ENCODE measurements at regions not wholly inside any gene's neighbourhood (a gene's known extent, or its start where the extent isn't known, plus 50 kb on each side); places are given as distances from the start of the nearest gene placed in this dataset.

DNA sequence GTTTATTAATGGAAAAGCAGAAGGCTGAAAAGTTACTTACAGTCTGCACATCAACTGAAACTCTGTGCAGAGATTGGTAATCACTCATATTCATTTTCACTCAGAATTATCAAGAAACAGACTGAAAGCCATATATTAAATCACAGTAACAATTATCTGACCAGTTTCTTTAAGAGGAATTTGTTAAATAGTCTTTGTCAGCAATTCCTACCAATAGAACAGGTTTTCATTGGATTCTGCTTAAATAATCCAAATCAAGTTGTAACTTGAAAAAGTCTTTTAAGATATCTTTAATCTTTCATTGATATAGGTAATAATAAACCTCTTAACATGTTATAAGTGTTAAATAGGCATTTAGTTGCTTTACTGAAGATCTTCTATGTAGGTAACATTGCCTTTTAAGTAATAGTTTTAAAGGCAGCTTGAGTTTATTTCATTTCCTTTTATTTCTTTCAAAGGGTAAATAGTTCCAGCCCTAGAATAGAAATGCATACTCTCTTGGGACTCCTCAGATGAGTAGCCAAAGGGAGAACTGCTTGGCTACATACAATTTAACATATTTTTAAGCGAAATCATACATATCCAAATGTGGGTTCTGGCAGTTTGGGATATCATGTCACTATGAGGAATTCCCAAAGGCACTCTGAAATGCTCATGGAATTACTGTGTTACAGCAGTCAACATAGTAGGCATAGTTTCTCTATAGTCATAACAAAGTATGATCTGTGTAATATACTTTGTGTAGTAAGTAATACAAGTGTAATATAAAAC lies 326.0 kb upstream of the SPRY2 start:
- DNase-seq (ENCODE audit: low read depth) = no peak

DNA sequence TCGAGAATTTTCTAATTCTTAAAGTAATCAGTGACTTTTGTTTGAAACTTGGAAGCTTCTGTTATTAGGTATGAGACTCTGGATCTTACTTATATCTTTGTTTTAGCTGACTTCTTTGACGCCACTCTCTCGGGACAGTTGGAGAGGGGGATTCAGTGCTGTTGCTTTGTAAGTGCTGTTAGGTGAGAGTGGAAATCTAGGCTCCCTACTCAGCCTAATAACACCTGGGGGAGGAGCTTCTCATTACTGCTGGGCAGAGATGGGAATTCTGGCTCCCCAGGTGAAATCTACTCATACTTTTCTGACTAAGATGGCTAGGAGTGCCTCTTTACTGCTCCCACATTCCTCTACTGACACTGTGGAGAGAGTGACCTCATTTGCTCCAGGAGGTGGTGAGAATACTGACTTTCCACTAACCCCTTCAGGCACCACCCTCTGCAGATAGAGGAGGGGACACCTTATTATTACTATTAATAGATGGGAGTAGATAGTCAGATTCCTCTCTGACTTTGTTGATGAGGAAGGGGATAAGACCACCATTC lies 324.9 kb upstream of the SPRY2 start:
- DNase-seq (ENCODE audit: low read depth) = no peak

DNA sequence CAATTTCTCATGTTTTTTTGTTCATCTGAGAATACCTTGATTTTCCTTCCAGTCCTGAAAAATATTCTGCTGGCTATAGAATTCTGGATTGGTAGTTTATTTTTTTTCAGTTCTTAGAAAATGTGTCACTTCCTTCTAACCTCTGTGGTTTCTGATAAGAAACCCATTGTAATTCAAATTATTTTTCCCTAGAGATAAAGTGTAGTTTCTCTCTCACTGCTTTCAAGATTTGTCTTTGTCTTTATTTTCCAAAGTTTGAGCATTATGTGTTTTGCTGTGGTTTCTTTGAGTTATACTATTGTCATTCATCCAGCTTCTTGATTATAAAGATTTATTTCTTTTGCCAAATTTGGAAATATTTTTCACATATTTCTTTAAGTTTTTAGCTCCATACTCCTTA lies 324.0 kb upstream of the SPRY2 start:
- DNase-seq (ENCODE audit: low read depth) = no peak

DNA sequence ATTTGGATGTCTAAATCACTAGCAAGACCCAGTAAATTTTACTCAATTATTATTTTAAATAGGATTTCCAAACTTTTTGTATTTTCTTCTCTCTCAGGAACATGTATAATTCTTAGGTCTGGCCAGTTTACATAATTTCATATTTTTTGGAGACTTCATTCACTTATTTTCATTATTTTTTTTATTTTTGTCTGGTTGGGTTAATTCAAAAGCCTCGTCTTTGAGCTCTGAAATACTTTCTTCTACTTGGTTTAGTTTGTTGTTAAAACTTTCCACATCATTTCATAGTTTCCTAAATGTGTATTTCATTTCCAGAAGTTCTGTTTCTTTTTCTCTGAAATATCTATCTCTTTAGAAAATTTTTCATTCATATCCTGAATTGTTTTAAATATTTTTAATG lies 322.9 kb upstream of the SPRY2 start:
- no peak for DNase-seq (ENCODE audit: low read depth)

DNA sequence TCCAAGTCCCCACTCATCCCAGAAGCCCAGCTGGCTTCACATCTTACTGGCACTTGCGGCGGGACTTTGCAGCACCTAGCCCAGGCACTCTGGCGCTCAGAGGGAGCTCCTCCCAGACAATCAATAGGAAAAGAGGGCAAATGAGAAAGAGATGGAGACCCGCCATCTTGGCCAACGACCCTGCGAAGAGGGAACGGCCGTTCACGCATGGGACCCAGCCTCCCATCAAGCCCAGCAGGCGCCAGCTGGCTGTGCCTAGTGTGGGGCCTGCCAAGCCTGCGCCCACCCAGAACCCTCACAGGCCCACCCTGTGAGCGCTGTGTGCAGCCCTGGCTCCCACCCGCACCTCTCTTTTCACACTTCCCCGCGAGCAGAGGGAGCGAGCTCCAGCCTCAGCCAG lies 317.8 kb upstream of the SPRY2 start:
- no peak for DNase-seq (ENCODE audit: low read depth)

DNA sequence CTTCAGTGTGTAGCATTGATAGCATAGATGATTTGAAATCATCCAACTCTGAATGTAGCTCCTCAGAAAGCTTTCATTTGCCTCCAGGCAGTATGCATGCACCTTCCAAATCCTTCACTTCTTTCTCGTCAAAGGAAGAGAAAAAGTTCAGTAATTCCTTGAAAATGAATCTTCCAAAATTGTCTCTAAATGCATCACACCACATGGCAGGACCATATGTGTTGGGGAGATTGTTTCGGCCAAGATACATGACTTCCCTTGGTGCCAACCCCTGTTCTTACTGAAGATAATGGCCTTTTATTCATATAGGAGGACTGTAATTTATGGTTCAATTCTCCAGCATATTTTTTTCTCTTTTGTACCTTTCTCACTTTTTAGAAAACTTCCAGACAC lies 315.6 kb upstream of the SPRY2 start:
- no peak for DNase-seq (ENCODE audit: low read depth)

DNA sequence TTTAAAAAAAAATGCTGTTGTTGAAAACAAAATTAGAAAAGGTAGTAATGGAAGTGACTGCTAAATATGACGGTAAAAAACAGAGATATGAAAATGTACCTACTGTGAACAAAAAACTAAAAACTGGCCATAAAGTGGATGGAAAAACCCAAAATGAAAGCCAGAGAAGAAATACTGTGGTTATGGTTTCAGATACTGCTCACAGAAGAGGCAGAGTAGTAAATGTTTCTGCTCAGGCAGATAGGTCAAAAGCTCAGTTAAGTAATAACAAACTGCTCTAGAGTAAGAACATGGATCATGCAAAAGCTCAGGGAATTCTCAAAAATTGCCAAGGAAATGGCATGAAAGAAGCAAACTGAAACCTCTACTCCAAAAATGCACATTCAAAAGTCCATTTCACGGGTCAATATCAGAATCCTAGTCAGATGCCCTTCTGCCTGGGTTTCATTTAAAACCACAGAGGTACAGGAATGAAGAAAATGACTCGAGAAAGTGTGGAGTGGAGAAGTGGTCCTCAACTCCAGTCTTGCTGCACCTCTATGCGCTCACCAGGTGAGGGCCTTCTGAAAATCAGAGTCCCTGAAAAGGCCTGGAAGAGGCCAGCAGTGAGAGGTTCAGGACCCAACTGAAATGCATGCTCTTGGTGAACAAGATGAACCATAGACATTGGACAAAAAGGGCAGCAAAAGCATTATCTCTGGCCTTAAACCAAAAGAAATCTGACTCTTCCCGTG lies 315.0 kb upstream of the SPRY2 start:
- no peak for DNase-seq (ENCODE audit: low read depth)

DNA sequence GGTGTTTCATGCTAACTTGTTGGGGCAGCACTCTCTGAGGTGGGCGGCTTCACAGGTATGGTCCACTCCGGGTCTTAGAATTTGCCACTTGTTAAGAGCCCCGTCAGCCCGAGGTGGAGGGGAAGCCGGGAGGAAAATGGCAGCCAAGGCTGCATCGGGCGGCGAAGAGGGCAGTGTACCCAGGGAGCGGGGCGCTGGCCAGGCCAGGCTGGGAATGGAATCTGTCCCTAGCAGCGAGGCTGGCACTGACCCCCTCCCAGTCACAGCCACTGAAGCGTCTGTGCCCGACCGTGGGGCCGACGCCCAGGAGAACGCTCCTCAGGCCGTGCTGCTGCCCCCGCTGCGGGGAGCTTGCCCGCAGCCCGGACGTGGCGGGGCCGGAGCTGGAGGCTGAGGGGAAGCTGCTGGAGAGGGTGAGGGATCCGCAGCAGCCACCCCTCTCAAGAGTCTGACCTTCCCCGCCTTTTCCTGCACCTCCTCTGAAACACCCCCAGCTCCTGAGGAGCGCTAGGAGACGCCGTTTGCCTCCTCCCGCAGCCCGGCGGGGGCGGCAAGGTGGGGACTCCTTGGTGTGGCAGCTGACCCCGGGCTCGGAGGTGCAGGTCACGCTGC lies 313.8 kb upstream of the SPRY2 start:
- DNase-seq (ENCODE audit: low read depth) = no peak

DNA sequence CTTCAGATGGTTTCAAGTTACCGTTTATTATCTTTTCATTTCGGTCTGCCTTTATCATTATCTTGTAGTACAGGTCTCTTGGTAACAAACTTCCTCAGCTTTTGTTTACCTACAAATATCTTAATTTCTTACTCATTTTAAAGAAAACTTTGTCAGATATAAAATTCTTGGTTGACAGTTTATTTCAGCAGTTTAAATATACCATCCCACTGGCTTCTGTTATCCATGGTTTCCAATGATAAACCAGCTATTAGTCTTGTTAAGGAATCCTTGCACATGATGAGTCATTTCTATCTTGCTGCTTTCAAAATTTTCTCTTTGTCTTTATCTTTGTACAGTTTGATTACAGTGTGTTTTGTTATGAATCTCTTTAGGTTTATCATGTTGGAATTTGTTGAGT lies 308.3 kb upstream of the SPRY2 start:
- DNase-seq (ENCODE audit: low read depth) = no peak

DNA sequence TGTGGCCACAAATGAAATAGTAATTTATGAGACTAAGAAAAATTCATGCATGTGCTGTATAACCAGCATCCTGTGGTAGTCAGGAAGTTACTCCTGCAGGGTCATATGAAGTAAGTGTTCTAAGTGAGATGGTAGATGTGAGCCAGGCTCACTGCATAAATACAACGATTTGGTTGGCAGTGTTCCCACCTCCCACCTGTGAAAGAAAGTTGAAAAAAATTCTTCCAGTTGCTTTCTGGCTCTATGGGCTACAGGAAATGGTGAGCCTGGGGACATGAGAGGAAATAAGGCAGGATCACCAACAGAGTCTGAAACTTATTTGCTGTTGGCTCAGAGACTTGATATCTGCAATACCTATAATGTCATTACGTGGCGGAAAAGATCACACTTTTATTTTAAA lies 301.7 kb upstream of the SPRY2 start:
- DNase-seq (ENCODE audit: low read depth) = no peak

DNA sequence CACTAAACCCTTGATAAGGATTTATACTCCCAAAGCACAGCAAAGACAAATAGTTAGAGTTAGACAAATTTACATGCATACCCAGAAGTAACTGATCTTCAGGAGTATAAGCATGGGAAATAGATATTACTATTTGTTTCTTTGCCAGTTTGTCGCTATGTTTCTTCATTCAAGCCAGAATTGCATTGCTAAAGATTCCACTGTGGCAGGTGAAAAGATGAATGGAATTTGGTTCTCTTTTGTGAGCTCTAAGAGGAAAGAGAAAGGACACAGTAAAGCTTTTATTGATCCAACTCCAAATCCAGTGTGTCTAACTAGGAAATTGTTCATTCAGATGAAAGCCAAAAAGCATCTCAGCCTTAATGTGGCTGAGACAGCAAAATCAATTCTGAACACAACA lies 292.3 kb upstream of the SPRY2 start:
- no peak for DNase-seq (ENCODE audit: low read depth)

DNA sequence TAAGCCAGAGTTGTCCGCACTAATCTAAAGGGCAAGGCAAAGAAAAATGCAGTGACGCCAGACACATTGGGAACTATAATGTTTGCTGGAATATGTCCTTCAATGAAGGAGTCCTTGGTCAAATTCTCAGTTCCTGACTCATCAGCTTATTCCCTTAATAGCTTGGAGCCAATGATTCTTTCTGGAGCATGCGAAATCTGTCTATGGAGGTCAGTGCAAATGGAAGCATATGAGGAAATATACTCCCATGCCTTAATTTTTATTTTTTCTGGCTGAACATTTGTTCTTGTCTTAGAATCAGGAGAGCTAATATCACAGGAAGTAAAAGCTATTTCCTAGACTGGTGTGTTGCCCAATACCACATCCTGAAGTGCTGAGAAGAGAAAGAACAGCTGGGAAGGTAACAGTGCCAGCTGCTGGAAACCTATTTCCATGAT lies 289.8 kb upstream of the SPRY2 start:
- DNase-seq (ENCODE audit: low read depth) = no peak

DNA sequence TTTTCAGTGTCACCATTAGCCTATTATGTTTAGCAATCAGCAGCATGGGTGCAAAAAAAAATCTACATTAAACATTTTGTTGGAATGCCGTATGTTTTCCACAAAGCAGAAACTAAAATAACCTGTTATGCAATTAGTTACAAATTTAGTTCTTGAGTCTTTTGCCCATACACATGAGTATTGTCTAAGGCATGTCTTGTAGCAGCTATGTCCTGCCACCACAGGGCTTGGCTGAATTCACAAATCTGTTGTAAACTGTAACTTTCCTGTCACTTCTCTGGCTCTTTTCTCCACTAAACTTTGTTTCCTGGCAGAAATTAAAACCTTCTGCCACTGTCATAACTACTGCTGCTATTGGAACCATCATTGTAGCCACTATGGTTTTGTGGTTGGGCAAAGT lies 277.9 kb upstream of the SPRY2 start:
- no peak for DNase-seq (ENCODE audit: low read depth)

DNA sequence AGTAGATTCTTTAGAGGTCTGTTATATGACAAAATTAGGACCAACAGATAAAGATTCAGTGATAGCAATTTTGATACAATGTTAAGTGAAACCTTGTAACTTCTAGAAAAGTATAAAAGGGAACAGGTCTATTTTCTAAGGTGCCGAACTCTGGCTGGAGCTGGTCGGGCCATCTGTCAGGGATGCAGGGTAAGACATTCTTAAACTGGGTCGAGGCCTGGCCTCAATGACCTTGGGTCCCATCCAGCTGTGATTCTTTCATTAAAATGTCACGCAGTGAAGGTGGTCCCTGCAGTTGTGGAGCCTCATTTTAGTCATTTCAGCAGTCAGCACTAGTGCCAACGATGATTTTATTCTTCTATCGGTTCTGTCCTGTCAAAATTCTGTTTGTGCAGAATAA lies 271.9 kb upstream of the SPRY2 start:
- no peak for DNase-seq (ENCODE audit: low read depth)

DNA sequence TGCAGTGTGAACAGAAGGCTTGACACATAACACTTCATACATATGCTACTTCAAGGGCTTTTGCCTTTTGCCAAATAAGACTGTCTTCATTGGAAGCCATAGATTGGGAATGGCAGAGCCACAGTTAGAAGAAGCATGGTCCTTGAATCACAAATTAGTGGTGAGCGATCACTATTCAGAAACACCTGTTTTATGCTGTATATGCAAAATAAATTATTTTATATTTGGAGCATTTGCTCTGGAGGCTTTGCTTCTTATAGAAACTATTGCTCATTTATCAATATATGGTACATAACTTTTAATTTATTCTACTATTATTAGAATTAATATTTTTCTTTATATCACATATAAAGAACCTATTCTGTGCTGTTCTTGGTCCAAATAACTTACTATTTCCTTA lies 270.4 kb upstream of the SPRY2 start:
- no peak for DNase-seq (ENCODE audit: low read depth)

DNA sequence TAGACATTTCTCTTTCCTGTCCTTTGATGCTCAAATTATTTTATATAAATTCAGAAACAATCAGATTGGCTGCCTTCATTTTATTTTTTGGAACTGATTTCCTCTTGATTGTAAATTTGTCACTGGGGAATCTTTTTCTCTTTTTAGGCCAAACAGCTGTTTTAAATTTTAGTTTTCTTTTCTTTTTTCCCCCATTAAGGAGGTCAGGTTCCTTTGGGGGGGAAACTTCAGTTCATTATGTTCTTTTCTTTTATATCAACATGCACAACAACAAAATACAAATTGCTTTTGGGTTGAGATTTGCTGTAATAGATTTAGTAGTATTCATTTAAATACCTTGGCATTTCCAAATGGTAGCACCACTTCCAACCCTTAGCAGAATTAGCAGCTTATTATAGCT lies 264.8 kb upstream of the SPRY2 start:
- DNase-seq (ENCODE audit: low read depth) = no peak

DNA sequence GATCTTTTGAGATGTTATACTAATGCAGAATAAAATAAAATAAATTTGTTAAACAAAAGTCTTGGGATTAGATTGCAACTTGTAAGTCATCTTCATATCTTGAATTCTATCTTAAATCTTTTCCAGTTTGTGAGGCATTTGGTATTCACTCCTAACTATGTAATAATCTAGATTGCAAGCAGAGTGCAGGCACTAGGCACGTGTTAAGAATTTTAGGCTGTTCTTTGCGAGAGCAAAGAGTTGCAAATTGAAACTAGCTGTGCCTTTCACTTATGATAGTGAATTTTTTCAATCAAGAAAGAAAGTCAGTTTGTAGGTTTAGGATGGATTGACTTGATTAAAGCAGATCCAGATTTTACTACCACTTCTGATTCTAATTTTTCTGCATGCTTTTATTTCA lies 264.1 kb upstream of the SPRY2 start:
- no peak for DNase-seq (ENCODE audit: low read depth)

DNA sequence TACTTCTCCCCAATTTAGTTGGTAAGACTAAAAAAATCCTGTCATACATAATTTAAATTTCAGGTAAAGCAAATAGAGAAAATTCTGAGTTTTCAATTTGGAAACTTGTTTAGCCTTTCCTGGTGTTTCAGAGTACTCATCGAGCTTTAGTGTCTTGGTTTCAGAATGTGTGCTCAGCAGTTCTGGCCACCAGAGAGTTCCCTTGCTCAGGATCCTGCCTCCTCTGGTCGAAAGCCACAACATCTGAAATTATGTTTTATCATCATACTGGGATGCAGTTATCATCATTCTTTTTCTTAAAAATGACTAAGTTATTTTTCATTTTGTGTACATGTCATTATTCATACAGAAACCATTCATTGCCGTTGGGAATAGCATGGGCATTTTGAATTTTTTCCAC lies 263.2 kb upstream of the SPRY2 start:
- DNase-seq (ENCODE audit: low read depth) = no peak

DNA sequence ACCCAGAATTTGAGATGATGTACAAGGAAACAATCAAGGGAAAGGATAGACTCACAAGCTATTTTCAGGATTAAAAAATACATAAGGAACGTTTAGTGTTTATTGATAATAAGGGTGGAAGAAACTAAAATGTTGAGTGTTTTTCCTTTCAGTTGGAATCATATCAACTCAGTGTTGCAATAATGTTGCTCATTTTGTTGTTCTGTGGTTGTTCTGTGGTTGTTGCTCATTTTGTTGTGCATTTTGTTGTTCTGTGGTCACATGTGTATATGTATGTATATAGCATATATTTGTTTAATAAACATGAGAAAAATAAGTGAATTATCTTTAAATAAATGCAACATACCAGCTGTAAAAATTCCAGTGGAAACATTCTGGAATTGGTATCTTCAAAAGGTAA lies 262.4 kb upstream of the SPRY2 start:
- no peak for DNase-seq (ENCODE audit: low read depth)

DNA sequence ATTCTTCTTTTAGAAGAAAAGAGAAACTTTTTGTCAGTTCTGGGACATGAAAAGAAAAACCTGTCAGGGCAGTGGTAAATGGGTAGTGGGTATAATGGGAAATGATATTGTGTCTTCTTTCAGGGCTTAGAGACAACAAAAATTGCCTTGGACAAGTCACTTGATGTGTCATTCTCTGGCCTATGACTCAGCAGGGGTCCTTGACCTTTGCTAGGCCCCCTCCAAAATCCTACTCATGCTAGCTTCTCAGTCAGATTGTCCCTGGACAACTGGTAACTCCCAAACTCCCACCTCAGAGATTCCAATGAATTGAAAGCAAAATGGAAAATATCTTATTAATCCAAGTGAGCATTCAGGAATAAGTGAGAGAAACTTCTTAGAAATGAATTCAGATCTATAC lies 258.8 kb upstream of the SPRY2 start:
- no peak for DNase-seq (ENCODE audit: low read depth)

DNA sequence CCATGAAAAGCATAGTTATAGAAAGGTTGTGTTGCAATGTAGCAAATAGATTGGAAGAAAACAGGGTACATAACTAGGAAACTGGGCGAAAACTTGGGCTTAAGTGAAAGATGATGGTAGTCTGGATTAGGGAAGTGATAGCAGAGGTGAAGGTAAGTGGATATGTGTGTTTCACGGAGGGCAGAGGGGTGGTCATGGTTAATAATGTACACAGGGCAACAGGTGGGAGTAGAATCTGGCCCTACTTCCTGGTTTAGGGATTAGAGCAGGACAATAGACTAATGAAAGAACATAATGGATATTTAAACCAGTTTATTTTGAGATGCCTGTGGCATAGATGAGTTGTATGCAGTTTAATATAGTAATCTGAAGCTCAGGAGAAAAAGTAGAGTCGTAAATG lies 257.3 kb upstream of the SPRY2 start:
- DNase-seq (ENCODE audit: low read depth) = no peak

DNA sequence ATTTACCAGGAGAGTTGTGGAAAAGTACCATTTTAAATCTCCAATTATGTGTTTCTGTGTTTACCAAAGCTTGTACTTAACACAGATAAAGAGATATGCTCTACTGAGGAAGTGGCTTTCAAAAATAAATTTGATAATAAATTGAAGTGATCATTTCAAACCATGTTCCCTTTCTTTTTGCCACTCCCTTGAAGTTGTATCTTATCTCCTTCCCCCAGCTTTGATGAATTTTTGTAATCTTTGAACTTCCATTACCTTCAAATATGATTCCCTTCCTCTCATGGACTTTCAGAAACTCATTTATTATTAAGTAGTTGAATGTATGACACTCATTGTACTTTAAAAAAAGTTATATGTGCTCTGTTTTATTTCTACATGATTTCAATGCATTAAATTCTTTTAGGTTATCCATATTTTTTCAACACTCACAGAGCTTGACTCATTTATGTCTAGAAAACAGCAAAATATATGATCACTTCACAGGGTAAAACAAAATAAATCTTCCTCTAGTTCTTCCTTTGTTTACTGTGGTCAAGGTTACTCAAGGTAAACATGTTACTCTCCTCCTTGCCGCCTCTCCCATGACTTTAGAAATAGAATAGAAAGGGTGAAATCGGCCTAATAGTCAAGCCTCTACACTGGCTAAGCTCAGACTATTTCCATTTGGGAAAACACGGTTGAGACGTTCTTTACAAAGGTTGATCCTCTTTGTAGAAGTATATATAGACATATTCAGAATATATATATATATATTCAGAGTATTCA lies 251.2 kb upstream of the SPRY2 start:
- no peak for DNase-seq (ENCODE audit: low read depth)

Measured in activated gamma-delta T cell treated with anti-CD3 and anti-CD28 coated beads, Interleukin-2, amount 50 U/mL, for 16 hours (primary cell).